ENCODE measurements at regions not wholly inside any gene's neighbourhood (a gene's known extent, or its start where the extent isn't known, plus 50 kb on each side); places are given as distances from the start of the nearest gene placed in this dataset.
A peak's percentile ranks its signal among the peaks of the same experiment; 100 is the strongest.

- Histone ChIP-seq H3K4me3 (ENCODE audit: low read depth, low read length) (no peak overlapping the region), H3K36me3 (ENCODE audit: control insufficient read depth, insufficient read depth, low read length) (no peaks in the 10 kb centered on the region), H3K27me3 (ENCODE audit: control insufficient read depth, insufficient read depth, low read length) (no peaks in the 10 kb centered on the region)
- FAIRE-seq, result no peak
- peak; percentile 22 for DNase-seq (ENCODE audit: low read depth)
- no peak for TF ChIP-seq CTCF (IDR thresholded peaks at IDR 0.05; ENCODE audit: insufficient read depth, low read length, severe bottlenecking)
Measured at GRCh38 chr14:65993103-65993502, 493.1 kb upstream of the CCDC196 start.

- DNase-seq (ENCODE audit: low read depth), result no peak
- Histone ChIP-seq H3K4me3 (ENCODE audit: low read depth, low read length) (no peak overlapping the region), H3K36me3 (ENCODE audit: control insufficient read depth, insufficient read depth, low read length) (no peaks in the 10 kb centered on the region), H3K27me3 (ENCODE audit: control insufficient read depth, insufficient read depth, low read length) (no peaks in the 10 kb centered on the region)
- no peak for TF ChIP-seq CTCF (IDR thresholded peaks at IDR 0.05; ENCODE audit: insufficient read depth, low read length, severe bottlenecking)
- no peak for FAIRE-seq
Measured at GRCh38 chr14:65993996-65994395, 492.2 kb upstream of the CCDC196 start.

DNA sequence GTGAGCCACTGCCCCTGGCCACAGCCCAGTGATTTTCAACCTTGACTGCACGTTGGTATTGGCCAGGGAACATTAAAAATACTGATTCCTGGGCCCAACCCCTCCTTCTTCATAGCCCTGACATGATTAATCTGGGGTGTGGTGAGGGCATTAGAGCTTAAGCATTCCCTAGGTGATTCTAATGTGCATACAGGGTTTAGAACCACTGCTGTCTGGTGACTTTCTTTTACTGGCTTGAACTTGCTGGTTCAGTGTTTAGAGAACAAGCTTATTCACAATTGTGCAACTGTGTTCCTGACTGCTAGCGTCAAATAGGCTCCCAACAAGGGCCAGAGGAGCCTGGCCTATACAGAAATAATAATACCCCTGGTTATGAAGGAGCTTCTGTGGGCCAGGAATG is 488.8 kb upstream of the CCDC196 start:
- DNase-seq (ENCODE audit: low read depth) (peak; percentile 67), FAIRE-seq (no peak)
- no peak for TF ChIP-seq CTCF (IDR thresholded peaks at IDR 0.05; ENCODE audit: insufficient read depth, low read length, severe bottlenecking)
- Histone ChIP-seq H3K36me3 (ENCODE audit: control insufficient read depth, insufficient read depth, low read length) (no peaks in the 10 kb centered on the region), H3K27me3 (ENCODE audit: control insufficient read depth, insufficient read depth, low read length) (no peaks in the 10 kb centered on the region), H3K4me3 (ENCODE audit: low read depth, low read length) (no peak overlapping the region)

- no peak for DNase-seq (ENCODE audit: low read depth)
- no peak for TF ChIP-seq CTCF (IDR thresholded peaks at IDR 0.05; ENCODE audit: insufficient read depth, low read length, severe bottlenecking)
- Histone ChIP-seq H3K36me3 (ENCODE audit: control insufficient read depth, insufficient read depth, low read length) (no peaks in the 10 kb centered on the region), H3K27me3 (ENCODE audit: control insufficient read depth, insufficient read depth, low read length) (no peaks in the 10 kb centered on the region), H3K4me3 (ENCODE audit: low read depth, low read length) (no peak overlapping the region)
- FAIRE-seq, result no peak
Measured at GRCh38 chr14:65999865-66000264, 486.3 kb upstream of the CCDC196 start.

GRCh38 chr14:66000766-66001165 is 485.4 kb upstream of the CCDC196 start:
- DNase-seq (ENCODE audit: low read depth), result peak; percentile 68

More at GRCh38 chr14:66000766-66001165, 485.4 kb upstream of the CCDC196 start:
- H3K36me3 ChIP-seq (ENCODE audit: control insufficient read depth, insufficient read depth, low read length), result no peaks in the 10 kb centered on the region
- H3K27me3 ChIP-seq (ENCODE audit: control insufficient read depth, insufficient read depth, low read length), result no peaks in the 10 kb centered on the region
- no peak for TF ChIP-seq CTCF (IDR thresholded peaks at IDR 0.05; ENCODE audit: insufficient read depth, low read length, severe bottlenecking)
- no peak for FAIRE-seq
- no peak overlapping the region for H3K4me3 ChIP-seq (ENCODE audit: low read depth, low read length)

Data from bronchial epithelial cell (primary cell).